Liver (tissue), 8 donors: ENCODE measurements at regions not wholly inside any gene's neighbourhood (a gene's known extent, or its start where the extent isn't known, plus 50 kb on each side); places are given as distances from the start of the nearest gene placed in this dataset.
"Not testable (repeated sequence)": the region's sequence is repeated elsewhere in the genome, so short reads cannot be mapped to it uniquely, and the experiment has no call there.

Source experiments
- DNase-seq: peaks from one replicate; pipeline ENCODE4 v3.0.0-alpha.2; 2017; ENCODE audit warnings: low spot score
- H3K27ac ChIP-seq, 2 donors: one replicate each; pipeline ENCODE4 v1.7.0; 2013; ENCODE audit warnings: inconsistent platforms in 2 of 2, low read length in 2 of 2, control low read depth in 1 of 2, low read depth in 1 of 2, mild to moderate bottlenecking in 1 of 2
- H3K27me3 ChIP-seq, 4 donors: one replicate each; pipeline versions ENCODE4 v1.6.1 to v1.7.0; 2013; ENCODE audit warnings: low read length in 3 of 4, inconsistent platforms in 1 of 4, mild to moderate bottlenecking in 1 of 4, moderate library complexity in 1 of 4; ENCODE audit not compliant: control insufficient read depth in 4 of 4, insufficient read depth in 4 of 4
- H3K36me3 ChIP-seq, 4 donors: one replicate each; pipeline versions ENCODE4 v1.6.1 to v1.7.0; 2013; ENCODE audit warnings: low read length in 3 of 4, mild to moderate bottlenecking in 3 of 4, low read depth in 1 of 4, moderate library complexity in 1 of 4; ENCODE audit not compliant: control insufficient read depth in 4 of 4, insufficient read depth in 3 of 4
- H3K4me1 ChIP-seq, 4 donors: one replicate each; pipeline versions ENCODE4 v1.6.1 to v1.7.0; 2013; ENCODE audit warnings: low read length in 3 of 4, mild to moderate bottlenecking in 3 of 4, moderate library complexity in 1 of 4; ENCODE audit not compliant: control insufficient read depth in 4 of 4, insufficient read depth in 4 of 4
- H3K4me3 ChIP-seq, 3 donors: one replicate each; pipeline versions ENCODE4 v1.6.1 to v1.7.0; 2013; ENCODE audit warnings: low read length in 3 of 3, control low read depth in 1 of 3, low read depth in 1 of 3, mild to moderate bottlenecking in 1 of 3
- H3K9ac ChIP-seq, 2 donors: one replicate each; pipeline ENCODE4 v1.7.0; 2013; ENCODE audit warnings: low read length in 2 of 2, mild to moderate bottlenecking in 2 of 2, moderate library complexity in 2 of 2, control low read depth in 1 of 2, low read depth in 1 of 2
- H3K9me3 ChIP-seq, 4 donors: one replicate each; pipeline versions ENCODE4 v1.6.1 to v1.7.0; 2013; ENCODE audit warnings: low read length in 3 of 4; ENCODE audit not compliant: control insufficient read depth in 4 of 4
- EGR1 ChIP-seq, 2 donors: IDR thresholded peaks; 2 replicates each; pipeline ENCODE4 v1.6.1; 2016 to 2018; ENCODE audit warnings: antibody characterized with exemption in 2 of 2, low read depth in 2 of 2
- FOXA1 ChIP-seq: IDR thresholded peaks from 2 replicates; pipeline ENCODE4 v1.6.1; 2016; ENCODE audit warnings: antibody characterized with exemption
- FOXA2 ChIP-seq: IDR thresholded peaks from 2 replicates; pipeline ENCODE4 v1.6.1; 2016; ENCODE audit warnings: antibody characterized with exemption
- GABPA ChIP-seq, 2 donors: IDR thresholded peaks in 1 of 2; conservative IDR thresholded peaks in 1 of 2; 2 replicates each; pipeline ENCODE4 v1.6.1; 2016; ENCODE audit warnings: antibody characterized with exemption in 2 of 2, mild to moderate bottlenecking in 1 of 2, moderate library complexity in 1 of 2
- HNF4A ChIP-seq, 2 donors: conservative IDR thresholded peaks; 2 replicates each; pipeline ENCODE4 v1.6.1; 2016; ENCODE audit warnings: antibody characterized with exemption in 2 of 2, mild to moderate bottlenecking in 2 of 2
- HNF4G ChIP-seq: IDR thresholded peaks from 2 replicates; pipeline ENCODE4 v1.6.1; 2016; ENCODE audit warnings: antibody characterized with exemption
- NR2F2 ChIP-seq: IDR thresholded peaks from 2 replicates; pipeline ENCODE4 v1.6.1; 2016; ENCODE audit warnings: antibody characterized with exemption
- RAD21 ChIP-seq, 2 donors: IDR thresholded peaks; 2 replicates each; pipeline ENCODE4 v1.6.1; 2016; ENCODE audit warnings: antibody characterized with exemption in 2 of 2, mild to moderate bottlenecking in 2 of 2
- RXRA ChIP-seq, 2 donors: IDR thresholded peaks; 2 replicates each; pipeline ENCODE4 v1.6.1; 2017 to 2018; ENCODE audit warnings: antibody characterized with exemption in 2 of 2, mild to moderate bottlenecking in 1 of 2
- SP1 ChIP-seq: IDR thresholded peaks from 2 replicates; pipeline ENCODE4 v1.6.1; 2018; ENCODE audit warnings: antibody characterized with exemption, mild to moderate bottlenecking
- TAF1 ChIP-seq: conservative IDR thresholded peaks from 2 replicates; pipeline ENCODE4 v1.6.1; 2016; ENCODE audit warnings: antibody characterized with exemption, mild to moderate bottlenecking
- YY1 ChIP-seq: IDR thresholded peaks from 2 replicates; pipeline ENCODE4 v1.6.1; 2016; ENCODE audit warnings: antibody characterized with exemption, mild to moderate bottlenecking
- WGBS: extraction: QIAGEN DNeasy Blood & Tissue Kit; methylation state at CpG from one replicate; pipeline ENCODE4 v1.1.7; 2013; 5-methylcytosine and 5-hydroxymethylcytosine counted together
- TF ChIP-seq, protein P1 (sequence below): IDR thresholded peaks from 2 replicates; pipeline ENCODE4 v1.6.1; 2016; ENCODE audit warnings: antibody characterized with exemption
- TF ChIP-seq, protein P2 (sequence below): fragments of 150-350 bp; IDR thresholded peaks from 2 replicates; pipeline ENCODE4 v1.5.1; 2017; ENCODE audit warnings: improper control_type of control experiment, low read depth, low read length; ENCODE audit not compliant: missing input control
- TF ChIP-seq, protein P3 (sequence below): IDR thresholded peaks from 2 replicates; pipeline ENCODE4 v1.6.1; 2016; ENCODE audit warnings: antibody characterized with exemption, mild to moderate bottlenecking
- TF ChIP-seq, protein P4 (sequence below): IDR thresholded peaks from 2 replicates; pipeline ENCODE4 v1.6.1; 2016; ENCODE audit warnings: antibody characterized with exemption
- TF ChIP-seq, protein P5 (sequence below): IDR thresholded peaks from 2 replicates; pipeline ENCODE4 v1.6.1; 2016; ENCODE audit warnings: antibody characterized with exemption
- donor health status: healthy.
- donor health status: healthy.
- donor health status: healthy.
- donor health status: healthy.
- donor health status: healthy.

DNA sequence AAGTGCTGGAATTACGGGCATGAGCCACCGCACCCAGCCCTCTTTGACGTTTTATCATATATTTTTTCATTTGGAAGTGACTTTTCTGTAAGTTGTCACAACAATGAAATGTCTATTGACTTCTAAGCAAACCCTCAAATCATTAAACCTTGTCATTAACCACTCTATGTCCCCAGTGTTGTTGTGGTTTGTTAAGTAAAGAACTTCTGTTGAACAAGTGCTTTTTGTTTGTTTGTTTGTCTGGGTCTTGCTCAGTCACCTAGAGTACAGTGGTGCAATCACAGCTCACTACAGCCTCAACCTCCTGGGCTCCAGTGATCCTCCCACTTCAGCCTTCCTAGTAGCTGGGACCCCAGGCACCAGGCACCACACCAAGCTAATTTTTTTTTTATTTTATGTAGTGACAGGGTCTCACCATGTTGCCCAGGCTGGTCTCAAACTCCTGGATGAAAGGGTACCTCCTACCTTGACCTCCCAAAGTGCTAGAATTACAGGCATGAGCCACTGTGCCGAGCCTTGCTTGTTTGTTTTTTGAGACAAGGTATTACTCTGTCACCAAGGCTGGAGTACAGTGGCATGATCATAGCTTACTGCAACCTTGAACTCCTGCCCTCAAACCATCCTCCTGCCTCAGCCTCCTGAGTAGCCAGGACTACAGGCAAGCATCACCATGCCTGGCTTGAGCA is 57.6 kb upstream of the LOC128125822 start:
- Histone ChIP-seq H3K9ac (no peak overlapping the region), H3K36me3 (no peaks in the 10 kb centered on the region), H3K4me1 (peaks cover 8 to 63% (median 14%) of the 10 kb centered on the region in 4 donors), H3K9me3 (no peaks in the 10 kb centered on the region), H3K27me3 (no peaks in the 10 kb centered on the region), H3K27ac (peak overlapping the region; percentile 93 to 96), H3K4me3 (no peak overlapping the region)
- WGBS, result 31% methylated on average over 4 of the region's 4 CpGs
- no peak for DNase-seq
- TF ChIP-seq YY1 (no peak), NR2F2 (no peak), FOXA2 (peak; percentile 28), EGR1 (IDR thresholded peaks at IDR 0.05; ENCODE audit: low read depth in 2 of 2) (no peak), GABPA (IDR thresholded peaks at IDR 0.05 in 1 of 2, conservative IDR thresholded peaks at IDR 0.05 in 1 of 2) (no peak), FOXA1 (no peak), HNF4A (conservative IDR thresholded peaks at IDR 0.05) (peak in 1 of 2 donors; percentile 12), SP1 (no peak)
- TF ChIP-seq, protein P1, sequence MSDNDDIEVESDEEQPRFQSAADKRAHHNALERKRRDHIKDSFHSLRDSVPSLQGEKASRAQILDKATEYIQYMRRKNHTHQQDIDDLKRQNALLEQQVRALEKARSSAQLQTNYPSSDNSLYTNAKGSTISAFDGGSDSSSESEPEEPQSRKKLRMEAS, result no peak

DNA sequence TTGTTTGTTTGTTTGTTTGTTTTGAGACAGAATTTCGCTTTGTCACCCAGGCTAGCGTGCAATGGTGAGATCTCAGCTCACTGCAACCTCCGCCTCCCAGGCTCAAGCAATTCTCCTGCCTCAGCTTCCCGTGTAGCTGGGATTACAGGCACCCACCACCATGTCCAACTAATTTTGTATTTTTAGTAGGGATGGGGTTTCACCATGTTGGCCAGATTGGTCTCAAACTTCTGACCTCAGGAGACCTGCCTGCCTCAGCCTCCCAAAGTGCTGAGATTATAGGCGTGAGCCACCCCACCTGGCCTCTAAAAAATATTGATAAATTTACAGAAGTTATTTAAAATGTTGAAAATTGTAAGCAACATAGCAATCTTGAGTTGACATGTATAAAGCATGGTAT is 57.1 kb upstream of the LOC128125822 start:
- H3K27me3 ChIP-seq, H3K4me3 ChIP-seq, H3K36me3 ChIP-seq, H3K9me3 ChIP-seq, DNase-seq: not testable (repeated sequence)
- Histone ChIP-seq H3K4me1 (peaks cover 8 to 66% (median 16%) of the 10 kb centered on the region in 4 donors), H3K9ac (peak overlapping the region in 1 of 2 donors; percentile 82), H3K27ac (peak overlapping the region; percentile 93 to 96)
- 92% methylated on average over 5 of the region's 5 CpGs for WGBS

DNA sequence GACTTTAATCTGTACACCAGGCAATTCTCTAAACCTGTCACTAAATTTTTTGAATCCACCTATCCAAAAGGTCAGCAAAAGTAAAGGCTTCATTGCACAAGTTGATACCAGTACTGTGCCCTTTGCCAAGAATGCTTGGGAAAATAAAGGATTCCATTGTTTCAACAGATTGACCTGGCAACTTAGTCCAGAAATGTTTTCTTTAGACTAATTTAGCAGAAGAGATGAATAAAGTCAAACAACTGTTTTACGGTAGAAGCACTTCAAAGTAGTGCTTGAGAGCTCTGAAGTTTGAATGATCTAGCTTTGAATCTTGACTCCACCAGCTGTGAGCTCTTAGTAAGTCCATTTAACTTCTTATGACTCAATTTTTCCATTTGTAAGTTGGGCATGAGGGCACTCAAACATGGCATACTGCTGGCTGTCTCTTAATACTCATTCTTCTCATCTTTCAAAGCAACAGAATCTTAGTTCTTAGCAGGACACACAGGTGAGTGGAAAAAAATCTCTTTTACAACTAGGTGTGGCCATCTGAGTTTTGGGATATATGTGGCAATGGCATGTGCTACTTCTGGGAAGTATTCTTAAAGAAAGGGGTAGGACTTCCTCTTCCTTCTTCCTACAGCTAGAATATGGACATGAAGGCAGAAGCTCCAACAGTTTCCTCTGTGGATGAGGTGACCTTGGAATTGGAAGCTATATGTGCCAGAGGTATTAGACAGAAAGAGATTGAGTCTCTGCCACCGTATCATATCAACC is 55.9 kb upstream of the LOC128125822 start:
- no peaks in the 10 kb centered on the region for H3K36me3 ChIP-seq
- DNase-seq, result no peak
- peak overlapping the region; percentile 42 to 76 for H3K9ac ChIP-seq
- no peaks in the 10 kb centered on the region for H3K9me3 ChIP-seq
- WGBS, result 50% methylated on average over 2 of the region's 2 CpGs
- peak overlapping the region; percentile 35 to 59 (median 37) for H3K4me3 ChIP-seq
- H3K27me3 ChIP-seq, result no peaks in the 10 kb centered on the region
- peaks cover 5 to 60% (median 13%) of the 10 kb centered on the region in 4 donors for H3K4me1 ChIP-seq
- H3K27ac ChIP-seq, result peak overlapping the region; percentile 93 to 96
- TF ChIP-seq SP1 (peak; percentile 88), NR2F2 (peak; percentile 90), HNF4A (conservative IDR thresholded peaks at IDR 0.05) (peak; percentile 92 to 93), GABPA (IDR thresholded peaks at IDR 0.05 in 1 of 2, conservative IDR thresholded peaks at IDR 0.05 in 1 of 2) (no peak), RXRA (IDR thresholded peaks at IDR 0.05) (peak; percentile 92 to 94), TAF1 (peak; percentile 32), HNF4G (peak; percentile 57), EGR1 (IDR thresholded peaks at IDR 0.05; ENCODE audit: low read depth in 2 of 2) (peak; percentile 45 to 89), RAD21 (IDR thresholded peaks at IDR 0.05) (peak; percentile 63 to 67), YY1 (peak; percentile 85), FOXA1 (no peak)
- TF ChIP-seq, protein P2, sequence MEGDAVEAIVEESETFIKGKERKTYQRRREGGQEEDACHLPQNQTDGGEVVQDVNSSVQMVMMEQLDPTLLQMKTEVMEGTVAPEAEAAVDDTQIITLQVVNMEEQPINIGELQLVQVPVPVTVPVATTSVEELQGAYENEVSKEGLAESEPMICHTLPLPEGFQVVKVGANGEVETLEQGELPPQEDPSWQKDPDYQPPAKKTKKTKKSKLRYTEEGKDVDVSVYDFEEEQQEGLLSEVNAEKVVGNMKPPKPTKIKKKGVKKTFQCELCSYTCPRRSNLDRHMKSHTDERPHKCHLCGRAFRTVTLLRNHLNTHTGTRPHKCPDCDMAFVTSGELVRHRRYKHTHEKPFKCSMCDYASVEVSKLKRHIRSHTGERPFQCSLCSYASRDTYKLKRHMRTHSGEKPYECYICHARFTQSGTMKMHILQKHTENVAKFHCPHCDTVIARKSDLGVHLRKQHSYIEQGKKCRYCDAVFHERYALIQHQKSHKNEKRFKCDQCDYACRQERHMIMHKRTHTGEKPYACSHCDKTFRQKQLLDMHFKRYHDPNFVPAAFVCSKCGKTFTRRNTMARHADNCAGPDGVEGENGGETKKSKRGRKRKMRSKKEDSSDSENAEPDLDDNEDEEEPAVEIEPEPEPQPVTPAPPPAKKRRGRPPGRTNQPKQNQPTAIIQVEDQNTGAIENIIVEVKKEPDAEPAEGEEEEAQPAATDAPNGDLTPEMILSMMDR, result no peak
- TF ChIP-seq, protein P3, sequence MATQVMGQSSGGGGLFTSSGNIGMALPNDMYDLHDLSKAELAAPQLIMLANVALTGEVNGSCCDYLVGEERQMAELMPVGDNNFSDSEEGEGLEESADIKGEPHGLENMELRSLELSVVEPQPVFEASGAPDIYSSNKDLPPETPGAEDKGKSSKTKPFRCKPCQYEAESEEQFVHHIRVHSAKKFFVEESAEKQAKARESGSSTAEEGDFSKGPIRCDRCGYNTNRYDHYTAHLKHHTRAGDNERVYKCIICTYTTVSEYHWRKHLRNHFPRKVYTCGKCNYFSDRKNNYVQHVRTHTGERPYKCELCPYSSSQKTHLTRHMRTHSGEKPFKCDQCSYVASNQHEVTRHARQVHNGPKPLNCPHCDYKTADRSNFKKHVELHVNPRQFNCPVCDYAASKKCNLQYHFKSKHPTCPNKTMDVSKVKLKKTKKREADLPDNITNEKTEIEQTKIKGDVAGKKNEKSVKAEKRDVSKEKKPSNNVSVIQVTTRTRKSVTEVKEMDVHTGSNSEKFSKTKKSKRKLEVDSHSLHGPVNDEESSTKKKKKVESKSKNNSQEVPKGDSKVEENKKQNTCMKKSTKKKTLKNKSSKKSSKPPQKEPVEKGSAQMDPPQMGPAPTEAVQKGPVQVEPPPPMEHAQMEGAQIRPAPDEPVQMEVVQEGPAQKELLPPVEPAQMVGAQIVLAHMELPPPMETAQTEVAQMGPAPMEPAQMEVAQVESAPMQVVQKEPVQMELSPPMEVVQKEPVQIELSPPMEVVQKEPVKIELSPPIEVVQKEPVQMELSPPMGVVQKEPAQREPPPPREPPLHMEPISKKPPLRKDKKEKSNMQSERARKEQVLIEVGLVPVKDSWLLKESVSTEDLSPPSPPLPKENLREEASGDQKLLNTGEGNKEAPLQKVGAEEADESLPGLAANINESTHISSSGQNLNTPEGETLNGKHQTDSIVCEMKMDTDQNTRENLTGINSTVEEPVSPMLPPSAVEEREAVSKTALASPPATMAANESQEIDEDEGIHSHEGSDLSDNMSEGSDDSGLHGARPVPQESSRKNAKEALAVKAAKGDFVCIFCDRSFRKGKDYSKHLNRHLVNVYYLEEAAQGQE, result peak; percentile 81
- TF ChIP-seq, protein P1, result peak; percentile 55
- TF ChIP-seq, protein P4, sequence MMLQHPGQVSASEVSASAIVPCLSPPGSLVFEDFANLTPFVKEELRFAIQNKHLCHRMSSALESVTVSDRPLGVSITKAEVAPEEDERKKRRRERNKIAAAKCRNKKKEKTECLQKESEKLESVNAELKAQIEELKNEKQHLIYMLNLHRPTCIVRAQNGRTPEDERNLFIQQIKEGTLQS, result peak; percentile 84
- TF ChIP-seq, protein P5, sequence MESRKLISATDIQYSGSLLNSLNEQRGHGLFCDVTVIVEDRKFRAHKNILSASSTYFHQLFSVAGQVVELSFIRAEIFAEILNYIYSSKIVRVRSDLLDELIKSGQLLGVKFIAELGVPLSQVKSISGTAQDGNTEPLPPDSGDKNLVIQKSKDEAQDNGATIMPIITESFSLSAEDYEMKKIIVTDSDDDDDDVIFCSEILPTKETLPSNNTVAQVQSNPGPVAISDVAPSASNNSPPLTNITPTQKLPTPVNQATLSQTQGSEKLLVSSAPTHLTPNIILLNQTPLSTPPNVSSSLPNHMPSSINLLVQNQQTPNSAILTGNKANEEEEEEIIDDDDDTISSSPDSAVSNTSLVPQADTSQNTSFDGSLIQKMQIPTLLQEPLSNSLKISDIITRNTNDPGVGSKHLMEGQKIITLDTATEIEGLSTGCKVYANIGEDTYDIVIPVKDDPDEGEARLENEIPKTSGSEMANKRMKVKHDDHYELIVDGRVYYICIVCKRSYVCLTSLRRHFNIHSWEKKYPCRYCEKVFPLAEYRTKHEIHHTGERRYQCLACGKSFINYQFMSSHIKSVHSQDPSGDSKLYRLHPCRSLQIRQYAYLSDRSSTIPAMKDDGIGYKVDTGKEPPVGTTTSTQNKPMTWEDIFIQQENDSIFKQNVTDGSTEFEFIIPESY, result peak; percentile 66
